Keratinocyte (primary cell): ENCODE measurements at regions not wholly inside any gene's neighbourhood (a gene's known extent, or its start where the extent isn't known, plus 50 kb on each side); places are given as distances from the start of the nearest gene placed in this dataset.

Experiments
- DNase-seq: peaks from one replicate; pipeline ENCODE4 v3.0.0-alpha.2; 2011; ENCODE audit warnings: low read depth, missing footprints, low spot score
- FAIRE-seq: peaks from 2 replicates; lab custom pipeline; 2011; peaks lifted over from hg19 to GRCh38; lab: Jason Lieb, UNC
- H2AFZ ChIP-seq: 2 replicates; pipeline ENCODE4 v1.6.0; 2012; ENCODE audit warnings: low read length, control low read depth, inconsistent platforms; ENCODE audit not compliant: control insufficient read depth
- H3K27ac ChIP-seq: 2 replicates; pipeline ENCODE4 v1.5.1; 2011; ENCODE audit warnings: low read length; ENCODE audit not compliant: control insufficient read depth, insufficient read depth
- H3K27me3 ChIP-seq: 3 replicates; pipeline ENCODE4 v1.6.0; 2011; ENCODE audit warnings: low read length; ENCODE audit not compliant: control insufficient read depth, insufficient read depth; ENCODE audit errors: extremely low read depth
- H3K36me3 ChIP-seq, 2 experiments: 2 replicates in 1 of 2; 3 replicates in 1 of 2; pipeline ENCODE4 v1.5.1; 2011; ENCODE audit warnings: low read length in 2 of 2, mild to moderate bottlenecking in 1 of 2; ENCODE audit not compliant: control insufficient read depth in 2 of 2, insufficient read depth in 2 of 2; ENCODE audit errors: extremely low read depth in 1 of 2
- H3K4me1 ChIP-seq: 3 replicates; pipeline ENCODE4 v1.5.1; 2011; ENCODE audit warnings: low read length; ENCODE audit not compliant: control insufficient read depth, insufficient read depth; ENCODE audit errors: extremely low read depth
- H3K4me2 ChIP-seq: 3 replicates; pipeline ENCODE4 v1.6.0; 2011; ENCODE audit warnings: low read depth, low read length; ENCODE audit not compliant: control insufficient read depth, insufficient read depth; ENCODE audit errors: extremely low read depth
- H3K4me3 ChIP-seq, 3 experiments: fragments of 200-600 bp in 1 of 3; sonication (generic) in 1 of 3; 2 replicates in 2 of 3; 3 replicates in 1 of 3; pipeline ENCODE4 v1.5.1; 2011 to 2016; ENCODE audit warnings: low read length in 3 of 3, mild to moderate bottlenecking in 3 of 3, control low read depth in 2 of 3, inconsistent platforms in 1 of 3, low read depth in 1 of 3, mixed read lengths in 1 of 3, mixed run types in 1 of 3, moderate library complexity in 1 of 3; ENCODE audit not compliant: control insufficient read depth in 2 of 3, insufficient read depth in 2 of 3; ENCODE audit errors: extremely low read depth in 1 of 3
- H3K79me2 ChIP-seq: 2 replicates; pipeline ENCODE4 v1.6.0; 2012; ENCODE audit warnings: low read length; ENCODE audit not compliant: control insufficient read depth, insufficient read depth
- H3K9ac ChIP-seq: 3 replicates; pipeline ENCODE4 v1.6.0; 2011; ENCODE audit warnings: low read length; ENCODE audit not compliant: control insufficient read depth, insufficient read depth; ENCODE audit errors: extremely low read depth
- H3K9me1 ChIP-seq: 3 replicates; pipeline ENCODE4 v1.6.0; 2011; ENCODE audit warnings: low read length; ENCODE audit not compliant: control insufficient read depth, insufficient read depth; ENCODE audit errors: extremely low read depth
- H3K9me3 ChIP-seq: 2 replicates; pipeline ENCODE4 v1.5.1; 2012; ENCODE audit warnings: low read depth, low read length; ENCODE audit not compliant: control insufficient read depth
- H4K20me1 ChIP-seq: 3 replicates; pipeline ENCODE4 v1.6.0; 2011; ENCODE audit warnings: low read length; ENCODE audit not compliant: control insufficient read depth, insufficient read depth; ENCODE audit errors: extremely low read depth
- EZH2 ChIP-seq: IDR thresholded peaks from one replicate; pipeline ENCODE4 v1.6.1; 2012; ENCODE audit warnings: inconsistent platforms, mild to moderate bottlenecking, low read length, moderate library complexity
- dilution Hi-C: fragments of 300-500 bp; cut with MboI; formaldehyde crosslinking; loops from one replicate; pipeline ENCODE4 v1.7.0; 2020; ENCODE audit warnings: low sequenced_read_pairs; ENCODE audit not compliant: extremely low pct_ligation_motif_present
- TF ChIP-seq, protein P1 (sequence below), 3 experiments: IDR thresholded peaks in 1 of 3; conservative IDR thresholded peaks in 1 of 3; optimal IDR thresholded peaks in 1 of 3; 2 replicates in 2 of 3; 3 replicates in 1 of 3; pipeline versions ENCODE3 to v1.5.1; 2011; ENCODE audit warnings: low read length in 3 of 3, mild to moderate bottlenecking in 3 of 3, moderate library complexity in 2 of 3, control low read depth in 1 of 3, inconsistent platforms in 1 of 3; ENCODE audit not compliant: insufficient read depth in 2 of 3; ENCODE audit errors: extremely low read depth in 1 of 3

DNA sequence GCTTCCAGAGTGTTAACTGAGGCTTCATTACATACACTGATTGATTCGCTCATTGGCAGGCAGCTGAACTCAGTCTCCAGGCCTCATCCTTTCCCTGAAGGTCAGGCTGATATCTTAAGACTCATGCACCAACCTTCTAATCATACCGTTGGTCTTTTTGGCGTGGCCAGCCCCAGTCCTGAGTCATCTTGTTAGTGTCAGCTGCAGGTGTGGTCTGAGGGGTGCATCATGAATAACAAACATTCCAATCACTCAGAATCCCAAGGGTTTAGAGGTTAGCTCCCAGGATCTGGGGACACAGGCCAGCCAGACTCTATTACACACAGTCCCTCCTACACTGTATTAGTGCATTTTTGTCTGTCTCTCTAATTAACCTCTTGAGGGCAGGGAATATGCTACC is 271.5 kb downstream of the HRH4 start:
- Histone ChIP-seq H3K36me3 (no peaks in the 10 kb centered on the region), H3K4me3 (no peak overlapping the region), H3K27me3 (no peaks in the 10 kb centered on the region), H3K9me1 (no peaks in the 10 kb centered on the region), H3K4me1 (peaks cover 12% of the 10 kb centered on the region), H4K20me1 (no peaks in the 10 kb centered on the region), H3K79me2 (no peaks in the 10 kb centered on the region), H2AFZ (no peak overlapping the region), H3K27ac (peak overlapping the region; percentile 52), H3K4me2 (no peak overlapping the region), H3K9ac (no peak overlapping the region), H3K9me3 (no peaks in the 10 kb centered on the region)
- no peak for TF ChIP-seq EZH2
- TF ChIP-seq, protein P1, sequence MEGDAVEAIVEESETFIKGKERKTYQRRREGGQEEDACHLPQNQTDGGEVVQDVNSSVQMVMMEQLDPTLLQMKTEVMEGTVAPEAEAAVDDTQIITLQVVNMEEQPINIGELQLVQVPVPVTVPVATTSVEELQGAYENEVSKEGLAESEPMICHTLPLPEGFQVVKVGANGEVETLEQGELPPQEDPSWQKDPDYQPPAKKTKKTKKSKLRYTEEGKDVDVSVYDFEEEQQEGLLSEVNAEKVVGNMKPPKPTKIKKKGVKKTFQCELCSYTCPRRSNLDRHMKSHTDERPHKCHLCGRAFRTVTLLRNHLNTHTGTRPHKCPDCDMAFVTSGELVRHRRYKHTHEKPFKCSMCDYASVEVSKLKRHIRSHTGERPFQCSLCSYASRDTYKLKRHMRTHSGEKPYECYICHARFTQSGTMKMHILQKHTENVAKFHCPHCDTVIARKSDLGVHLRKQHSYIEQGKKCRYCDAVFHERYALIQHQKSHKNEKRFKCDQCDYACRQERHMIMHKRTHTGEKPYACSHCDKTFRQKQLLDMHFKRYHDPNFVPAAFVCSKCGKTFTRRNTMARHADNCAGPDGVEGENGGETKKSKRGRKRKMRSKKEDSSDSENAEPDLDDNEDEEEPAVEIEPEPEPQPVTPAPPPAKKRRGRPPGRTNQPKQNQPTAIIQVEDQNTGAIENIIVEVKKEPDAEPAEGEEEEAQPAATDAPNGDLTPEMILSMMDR (optimal IDR thresholded peaks at IDR 0.05 in 1 of 3, IDR thresholded peaks at IDR 0.05 in 1 of 3, conservative IDR thresholded peaks at IDR 0.05 in 1 of 3; ENCODE audit: extremely low read depth in 1 of 3, insufficient read depth in 2 of 3, low read length in 3 of 3): no peak
- FAIRE-seq (no peak), DNase-seq (peak; percentile 28)
- dilution Hi-C loops: no loop called here

DNA sequence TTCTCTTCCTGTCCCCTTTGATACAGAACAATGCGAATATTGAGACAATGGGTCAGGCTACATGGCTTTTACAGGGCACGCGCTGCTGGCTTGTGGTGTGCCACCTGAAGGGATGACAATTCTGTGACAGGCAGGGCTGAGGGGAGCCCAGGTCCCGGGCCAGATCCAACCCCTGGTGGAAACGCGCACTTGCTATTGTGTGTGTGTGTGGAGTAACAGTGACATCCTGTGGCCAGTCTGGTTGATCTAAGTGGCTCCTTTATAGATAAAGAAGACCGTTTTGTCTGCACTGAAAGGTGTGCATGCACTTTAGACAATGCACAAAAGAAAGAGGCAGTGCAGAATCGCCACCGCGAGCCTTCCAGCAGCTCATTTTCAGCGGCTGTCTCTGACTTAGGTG is 273.6 kb downstream of the HRH4 start:
- H2AFZ ChIP-seq: no peak overlapping the region
- no peak for TF ChIP-seq EZH2
- TF ChIP-seq, protein P1 (optimal IDR thresholded peaks at IDR 0.05 in 1 of 3, IDR thresholded peaks at IDR 0.05 in 1 of 3, conservative IDR thresholded peaks at IDR 0.05 in 1 of 3; ENCODE audit: extremely low read depth in 1 of 3, insufficient read depth in 2 of 3, low read length in 3 of 3): peak in 1 of 3 experiments; percentile 42
- H3K27ac ChIP-seq: no peak overlapping the region
- no peak overlapping the region for H3K4me3 ChIP-seq
- FAIRE-seq (no peak), DNase-seq (no peak)
- peaks cover 12% of the 10 kb centered on the region for H3K4me1 ChIP-seq
- no peak overlapping the region for H3K4me2 ChIP-seq
- no peaks in the 10 kb centered on the region for H3K9me1 ChIP-seq
- H4K20me1 ChIP-seq: no peaks in the 10 kb centered on the region
- dilution Hi-C loops: no loop called here
- H3K79me2 ChIP-seq: no peaks in the 10 kb centered on the region
- H3K27me3 ChIP-seq: no peaks in the 10 kb centered on the region
- H3K36me3 ChIP-seq: no peaks in the 10 kb centered on the region
- no peaks in the 10 kb centered on the region for H3K9me3 ChIP-seq
- no peak overlapping the region for H3K9ac ChIP-seq
